DOHH2 (cell line): ENCODE measurements at regions not wholly inside any gene's neighbourhood (a gene's known extent, or its start where the extent isn't known, plus 50 kb on each side); places are given as distances from the start of the nearest gene placed in this dataset.

Experiments used
- H3F3A ChIP-seq: fragments of 200-600 bp; sonication (generic), shearing (Covaris generic); 2 replicates; pipeline ENCODE4 v1.6.0; 2016; ENCODE audit warnings: antibody characterized with exemption, mild to moderate bottlenecking; ENCODE audit not compliant: control insufficient read depth, insufficient read depth
- H3K27ac ChIP-seq: fragments of 200-600 bp; sonication (generic); 2 replicates; pipeline ENCODE4 v1.5.1; 2014; ENCODE audit warnings: low read depth, mild to moderate bottlenecking, low read length, moderate library complexity
- H3K27me3 ChIP-seq: fragments of 200-600 bp; sonication (generic); 2 replicates; pipeline ENCODE4 v1.6.1; 2014; ENCODE audit warnings: mild to moderate bottlenecking, low read length, mixed read lengths; ENCODE audit not compliant: control insufficient read depth
- H3K36me3 ChIP-seq: fragments of 200-600 bp; sonication (generic); 2 replicates; pipeline ENCODE4 v1.6.1; 2014; ENCODE audit warnings: mild to moderate bottlenecking, low read length, moderate library complexity, mixed read lengths; ENCODE audit not compliant: control insufficient read depth
- H3K4me1 ChIP-seq: fragments of 200-600 bp; sonication (generic); 2 replicates; pipeline ENCODE4 v1.6.1; 2014; ENCODE audit warnings: mild to moderate bottlenecking, low read length, mixed read lengths; ENCODE audit not compliant: control insufficient read depth
- H3K4me2 ChIP-seq: fragments of 200-600 bp; sonication (generic); 2 replicates; pipeline ENCODE4 v1.6.0; 2014; ENCODE audit warnings: mild to moderate bottlenecking, low read length, moderate library complexity
- H3K4me3 ChIP-seq: fragments of 200-600 bp; sonication (generic); 2 replicates; pipeline ENCODE4 v1.5.1; 2014; ENCODE audit warnings: mild to moderate bottlenecking, low read length, mixed read lengths
- H3K79me2 ChIP-seq: fragments of 200-600 bp; sonication (generic); 2 replicates; pipeline ENCODE4 v1.6.1; 2014; ENCODE audit warnings: mild to moderate bottlenecking, low read length, mixed read lengths; ENCODE audit not compliant: control insufficient read depth
- H3K9me2 ChIP-seq: fragments of 200-600 bp; sonication (generic); replicated peaks from 2 replicates; pipeline ENCODE4 v1.6.1; 2014; ENCODE audit warnings: mild to moderate bottlenecking, low read length, mixed read lengths; ENCODE audit not compliant: control insufficient read depth
- H3K9me3 ChIP-seq: fragments of 200-600 bp; sonication (generic); 2 replicates; pipeline ENCODE4 v1.6.1; 2014; ENCODE audit warnings: antibody characterized with exemption, low read length, mixed read lengths; ENCODE audit not compliant: control insufficient read depth, insufficient read depth
- H4K20me1 ChIP-seq: fragments of 200-600 bp; sonication (generic); 2 replicates; pipeline ENCODE4 v1.6.0; 2014; ENCODE audit warnings: low read depth, mild to moderate bottlenecking, antibody characterized with exemption, low read length, moderate library complexity; ENCODE audit not compliant: control insufficient read depth, insufficient read depth
- EZH2phosphoT487 ChIP-seq: fragments of 200-600 bp; sonication (generic); IDR thresholded peaks from 2 replicates; pipeline ENCODE4 v1.6.1; 2017; ENCODE audit warnings: borderline replicate concordance, mild to moderate bottlenecking, antibody characterized with exemption, low read length, moderate library complexity, mixed read lengths
- TF ChIP-seq, protein P1 (sequence below): fragments of 200-600 bp; sonication (generic); IDR thresholded peaks from one replicate; pipeline ENCODE4 v1.5.1; 2014; ENCODE audit warnings: antibody characterized with exemption, mild to moderate bottlenecking, low read depth, low read length; ENCODE audit not compliant: poor library complexity, severe bottlenecking

DNA sequence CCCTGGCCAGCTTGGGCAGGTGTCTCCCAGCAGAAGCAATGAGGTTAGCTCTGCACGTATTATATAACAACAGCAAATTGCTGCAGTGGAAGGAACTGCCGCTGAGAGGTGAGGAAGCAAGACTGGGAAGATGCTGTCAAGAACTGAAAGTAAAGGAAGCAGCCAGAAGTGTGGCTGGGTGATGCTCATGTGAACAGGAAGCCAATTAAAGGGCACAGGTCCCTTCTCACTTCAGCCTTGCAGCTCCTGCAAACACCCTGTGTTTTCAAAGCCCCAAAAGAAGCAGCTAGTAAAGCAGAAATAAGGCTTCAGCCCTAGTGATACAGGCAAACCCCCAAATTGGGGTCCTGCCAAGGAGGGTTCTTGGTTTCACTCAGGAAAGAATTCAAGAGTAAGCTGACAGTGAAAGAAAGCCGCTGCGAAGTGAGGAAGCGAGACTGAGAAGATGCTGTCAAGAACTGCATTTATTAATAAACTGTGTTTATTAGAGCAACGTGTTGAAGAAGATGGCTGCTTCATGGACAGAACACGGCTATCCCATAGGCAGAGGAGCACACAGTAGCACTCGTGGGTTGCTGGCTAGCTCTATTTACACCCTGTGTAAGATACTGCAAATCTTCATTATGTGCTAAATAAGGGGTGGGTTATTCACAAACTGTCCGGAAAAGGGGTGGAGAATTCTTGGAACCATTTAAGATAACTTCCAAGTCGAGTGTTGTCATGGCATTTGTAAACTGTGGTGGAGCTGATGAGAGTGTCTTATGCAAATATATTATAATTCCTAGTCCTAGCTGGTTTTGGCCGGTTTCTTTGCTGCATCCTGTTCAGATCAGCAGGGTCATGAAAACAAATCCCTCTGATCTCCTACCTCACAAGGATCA, 152.2 kb downstream of the LINC00237 start:
- Histone ChIP-seq H4K20me1 (no peaks in the 10 kb centered on the region), H3K36me3 (no peaks in the 10 kb centered on the region), H3K4me1 (no peaks in the 10 kb centered on the region), H3K27me3 (no peaks in the 10 kb centered on the region), H3K4me2 (no peak overlapping the region), H3K27ac (no peak overlapping the region), H3K9me3 (no peaks in the 10 kb centered on the region), H3K4me3 (no peak overlapping the region), H3K79me2 (no peaks in the 10 kb centered on the region), H3K9me2 (no peaks in the 10 kb centered on the region), H3F3A (no peaks in the 10 kb centered on the region)
- no peak for TF ChIP-seq EZH2phosphoT487
- TF ChIP-seq, protein P1, sequence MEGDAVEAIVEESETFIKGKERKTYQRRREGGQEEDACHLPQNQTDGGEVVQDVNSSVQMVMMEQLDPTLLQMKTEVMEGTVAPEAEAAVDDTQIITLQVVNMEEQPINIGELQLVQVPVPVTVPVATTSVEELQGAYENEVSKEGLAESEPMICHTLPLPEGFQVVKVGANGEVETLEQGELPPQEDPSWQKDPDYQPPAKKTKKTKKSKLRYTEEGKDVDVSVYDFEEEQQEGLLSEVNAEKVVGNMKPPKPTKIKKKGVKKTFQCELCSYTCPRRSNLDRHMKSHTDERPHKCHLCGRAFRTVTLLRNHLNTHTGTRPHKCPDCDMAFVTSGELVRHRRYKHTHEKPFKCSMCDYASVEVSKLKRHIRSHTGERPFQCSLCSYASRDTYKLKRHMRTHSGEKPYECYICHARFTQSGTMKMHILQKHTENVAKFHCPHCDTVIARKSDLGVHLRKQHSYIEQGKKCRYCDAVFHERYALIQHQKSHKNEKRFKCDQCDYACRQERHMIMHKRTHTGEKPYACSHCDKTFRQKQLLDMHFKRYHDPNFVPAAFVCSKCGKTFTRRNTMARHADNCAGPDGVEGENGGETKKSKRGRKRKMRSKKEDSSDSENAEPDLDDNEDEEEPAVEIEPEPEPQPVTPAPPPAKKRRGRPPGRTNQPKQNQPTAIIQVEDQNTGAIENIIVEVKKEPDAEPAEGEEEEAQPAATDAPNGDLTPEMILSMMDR = no peak

DNA sequence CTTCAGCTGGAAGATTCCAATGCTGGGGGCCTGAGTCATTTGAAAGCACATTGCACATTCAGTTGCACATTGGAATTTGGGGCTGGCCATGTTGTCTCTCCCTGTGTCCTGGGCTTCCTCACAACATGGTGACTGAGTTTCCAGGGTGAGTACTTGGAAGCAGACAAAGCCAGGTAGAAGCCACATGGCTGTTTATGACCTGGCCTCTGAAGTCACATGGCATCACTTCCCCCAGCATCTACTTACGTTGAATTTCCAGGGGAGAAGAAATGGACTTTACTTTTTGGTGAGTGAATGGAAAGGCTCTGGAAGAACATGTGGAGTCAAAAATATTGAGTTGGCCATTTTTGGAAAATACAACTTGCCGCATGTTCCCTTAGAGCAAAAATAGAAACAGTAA, 155.5 kb downstream of the LINC00237 start:
- Histone ChIP-seq H3K27me3 (no peaks in the 10 kb centered on the region), H3F3A (no peaks in the 10 kb centered on the region), H3K36me3 (no peaks in the 10 kb centered on the region), H3K4me2 (no peak overlapping the region), H3K79me2 (no peaks in the 10 kb centered on the region), H3K27ac (no peak overlapping the region), H3K4me1 (no peaks in the 10 kb centered on the region), H3K9me2 (no peaks in the 10 kb centered on the region), H3K4me3 (no peak overlapping the region), H4K20me1 (no peaks in the 10 kb centered on the region), H3K9me3 (0 out of 2 replicates have a peak, but pooled peaks cover 4% of the 10 kb centered on the region)
- TF ChIP-seq, protein P1 = no peak
- no peak for TF ChIP-seq EZH2phosphoT487

DNA sequence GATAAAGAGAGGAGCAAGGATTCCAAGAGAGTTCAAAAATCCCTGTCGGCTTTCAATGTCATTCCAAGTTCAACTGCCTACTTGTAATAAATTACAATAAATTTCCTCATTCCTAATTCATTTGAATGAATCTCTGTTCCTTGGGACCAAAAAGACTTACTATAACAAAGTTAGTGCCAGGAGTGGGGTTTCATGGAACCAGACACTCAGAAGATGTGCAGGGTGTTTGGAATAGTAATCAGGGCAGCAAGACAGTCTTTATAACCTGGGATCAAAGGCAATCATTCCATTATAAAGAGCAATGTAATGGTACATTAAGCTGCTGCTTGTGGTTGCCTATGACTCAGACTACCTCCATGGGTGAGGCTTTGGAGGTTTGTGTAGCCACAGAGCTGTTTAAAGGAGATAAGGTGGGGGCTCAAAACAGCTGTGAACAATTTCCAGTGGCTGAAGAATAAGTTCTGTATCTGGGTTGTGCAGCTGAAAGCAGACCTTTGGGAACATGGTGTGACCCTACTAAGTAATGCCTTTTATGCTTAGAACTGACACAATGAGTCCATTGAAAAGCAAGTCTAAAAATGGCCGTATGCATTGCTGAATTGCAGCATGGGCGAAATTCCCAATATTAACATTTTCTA, 159.9 kb downstream of the LINC00237 start:
- Histone ChIP-seq H3F3A (no peaks in the 10 kb centered on the region), H3K27ac (no peak overlapping the region), H3K9me2 (no peaks in the 10 kb centered on the region), H3K79me2 (no peaks in the 10 kb centered on the region), H3K4me2 (no peak overlapping the region), H3K9me3 (0 out of 2 replicates have a peak, but pooled peaks cover 4% of the 10 kb centered on the region), H3K27me3 (no peaks in the 10 kb centered on the region), H3K4me3 (no peak overlapping the region), H3K36me3 (no peaks in the 10 kb centered on the region), H4K20me1 (no peaks in the 10 kb centered on the region), H3K4me1 (no peaks in the 10 kb centered on the region)
- TF ChIP-seq, protein P1 = no peak
- TF ChIP-seq EZH2phosphoT487 = no peak
